ENCODE measurements at regions not wholly inside any gene's neighbourhood (a gene's known extent, or its start where the extent isn't known, plus 50 kb on each side); places are given as distances from the start of the nearest gene placed in this dataset.

DNA sequence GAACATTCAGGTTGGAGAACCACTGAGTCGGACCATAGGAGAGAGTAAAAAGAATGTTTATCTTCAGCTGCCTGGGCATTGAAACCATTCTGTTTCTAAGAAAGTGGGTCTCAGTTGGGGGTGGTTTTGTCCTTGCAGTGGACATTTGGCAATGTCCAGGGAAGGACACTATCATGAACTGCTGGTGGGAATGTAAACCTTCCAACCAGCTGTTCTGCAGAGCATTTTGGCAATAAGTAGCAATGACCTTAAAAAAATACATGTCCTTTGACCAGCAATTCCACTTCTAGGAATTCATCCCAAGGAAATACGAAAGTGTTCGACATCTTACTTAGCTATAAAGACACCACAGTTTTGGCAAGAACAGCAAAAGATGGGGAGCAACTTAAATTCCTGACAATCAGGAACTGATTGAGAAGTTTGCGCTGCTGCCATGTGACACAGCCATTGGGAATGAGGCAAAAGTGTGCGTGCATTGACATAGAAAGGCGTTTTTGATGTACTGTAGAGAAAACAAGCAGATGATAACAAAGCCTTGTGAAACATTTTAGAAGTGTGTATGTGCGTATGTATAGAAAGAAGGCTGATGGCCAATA, 82.9 kb upstream of the MAP1LC3B2 start:
- DNase-seq (ENCODE audit: low read depth) = no peak
- no peak overlapping the region for H3K4me3 ChIP-seq (ENCODE audit: low read depth, low read length)
- TF ChIP-seq, protein P1, sequence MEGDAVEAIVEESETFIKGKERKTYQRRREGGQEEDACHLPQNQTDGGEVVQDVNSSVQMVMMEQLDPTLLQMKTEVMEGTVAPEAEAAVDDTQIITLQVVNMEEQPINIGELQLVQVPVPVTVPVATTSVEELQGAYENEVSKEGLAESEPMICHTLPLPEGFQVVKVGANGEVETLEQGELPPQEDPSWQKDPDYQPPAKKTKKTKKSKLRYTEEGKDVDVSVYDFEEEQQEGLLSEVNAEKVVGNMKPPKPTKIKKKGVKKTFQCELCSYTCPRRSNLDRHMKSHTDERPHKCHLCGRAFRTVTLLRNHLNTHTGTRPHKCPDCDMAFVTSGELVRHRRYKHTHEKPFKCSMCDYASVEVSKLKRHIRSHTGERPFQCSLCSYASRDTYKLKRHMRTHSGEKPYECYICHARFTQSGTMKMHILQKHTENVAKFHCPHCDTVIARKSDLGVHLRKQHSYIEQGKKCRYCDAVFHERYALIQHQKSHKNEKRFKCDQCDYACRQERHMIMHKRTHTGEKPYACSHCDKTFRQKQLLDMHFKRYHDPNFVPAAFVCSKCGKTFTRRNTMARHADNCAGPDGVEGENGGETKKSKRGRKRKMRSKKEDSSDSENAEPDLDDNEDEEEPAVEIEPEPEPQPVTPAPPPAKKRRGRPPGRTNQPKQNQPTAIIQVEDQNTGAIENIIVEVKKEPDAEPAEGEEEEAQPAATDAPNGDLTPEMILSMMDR (conservative IDR thresholded peaks at IDR 0.05; ENCODE audit: low read depth, low read length) = no peak

DNA sequence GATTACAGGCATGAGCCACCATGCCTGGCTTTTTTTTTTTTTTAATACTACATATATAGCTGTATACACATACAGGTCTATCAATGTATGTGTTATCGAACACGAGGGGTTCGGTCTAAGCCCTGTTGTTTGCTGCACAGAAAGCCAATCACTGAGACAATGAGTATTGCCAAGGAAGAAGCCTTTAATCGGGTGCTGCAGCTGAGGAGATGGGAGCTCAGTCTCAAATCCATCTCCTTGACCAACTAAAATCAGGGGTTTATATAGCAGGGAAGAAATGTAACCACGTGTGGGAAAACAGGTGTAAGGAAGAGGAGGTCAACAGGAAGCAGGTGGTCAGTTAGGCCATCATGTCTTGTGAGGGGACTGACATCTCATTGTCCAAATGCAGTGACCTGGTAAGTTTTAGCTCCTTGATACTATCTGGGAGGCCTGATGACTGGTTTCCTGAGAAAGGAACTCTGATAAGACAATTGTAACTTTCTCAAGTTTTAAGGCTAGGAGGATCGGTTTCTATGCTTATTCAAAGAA, 80.9 kb upstream of the MAP1LC3B2 start:
- TF ChIP-seq, protein P1 (conservative IDR thresholded peaks at IDR 0.05; ENCODE audit: low read depth, low read length) = no peak
- no peak overlapping the region for H3K4me3 ChIP-seq (ENCODE audit: low read depth, low read length)

DNA sequence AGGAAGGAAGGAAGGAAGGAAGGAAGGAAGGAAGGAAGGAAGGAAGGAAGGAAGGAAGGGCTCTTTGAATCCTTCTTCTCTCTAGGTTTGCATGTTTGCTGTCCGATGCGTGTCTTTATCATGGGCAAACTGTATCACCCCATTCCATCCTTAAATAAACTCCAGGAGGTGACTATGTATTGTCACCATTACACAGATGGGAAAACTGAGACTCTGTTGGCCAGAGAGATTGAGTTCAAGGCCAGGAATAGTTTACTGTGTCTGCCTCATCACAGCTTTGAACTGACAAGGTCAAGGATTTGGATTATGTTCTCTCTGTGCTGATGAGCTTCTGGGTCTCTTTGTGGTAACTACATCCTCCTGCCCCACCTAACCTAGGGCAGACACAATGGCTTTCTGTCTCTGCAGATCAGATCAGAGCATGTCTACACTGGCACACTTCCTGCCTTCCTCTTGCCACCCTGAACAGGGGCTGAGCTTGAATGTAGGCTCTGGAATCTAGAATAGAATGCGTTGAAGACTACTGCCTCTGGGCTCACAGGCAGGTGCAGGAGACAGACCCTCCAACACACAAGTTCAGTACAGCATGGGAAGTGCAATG, 78.9 kb upstream of the MAP1LC3B2 start:
- DNase-seq (ENCODE audit: low read depth) = no peak
- H3K4me3 ChIP-seq (ENCODE audit: low read depth, low read length) = no peak overlapping the region
- TF ChIP-seq, protein P1 (conservative IDR thresholded peaks at IDR 0.05; ENCODE audit: low read depth, low read length) = no peak

More for the DNA sequence above, 80.9 kb upstream of the MAP1LC3B2 start:
- no peak for DNase-seq (ENCODE audit: low read depth)

DNA sequence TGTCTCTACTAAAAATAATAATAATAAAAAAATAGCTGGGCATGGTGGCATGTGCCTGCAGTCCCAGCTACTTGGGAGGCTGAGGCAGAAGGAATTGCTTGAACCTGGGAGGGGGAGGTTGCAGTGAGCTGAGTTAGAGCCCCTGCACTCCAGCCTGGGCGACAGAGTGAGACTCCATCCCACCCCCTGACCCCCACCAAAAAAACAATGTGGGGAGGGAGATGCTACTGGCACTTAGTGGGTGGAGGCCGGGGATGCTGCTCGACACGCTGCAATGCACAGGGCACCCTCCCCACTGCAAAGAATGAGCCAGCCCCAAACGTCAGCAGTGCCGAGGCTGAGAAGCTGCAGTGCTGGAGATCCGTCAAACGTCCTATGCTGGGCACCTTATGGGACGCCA, 77.5 kb upstream of the MAP1LC3B2 start:
- TF ChIP-seq, protein P1 (conservative IDR thresholded peaks at IDR 0.05; ENCODE audit: low read depth, low read length) = no peak
- no peak overlapping the region for H3K4me3 ChIP-seq (ENCODE audit: low read depth, low read length)
- no peak for DNase-seq (ENCODE audit: low read depth)

DNA sequence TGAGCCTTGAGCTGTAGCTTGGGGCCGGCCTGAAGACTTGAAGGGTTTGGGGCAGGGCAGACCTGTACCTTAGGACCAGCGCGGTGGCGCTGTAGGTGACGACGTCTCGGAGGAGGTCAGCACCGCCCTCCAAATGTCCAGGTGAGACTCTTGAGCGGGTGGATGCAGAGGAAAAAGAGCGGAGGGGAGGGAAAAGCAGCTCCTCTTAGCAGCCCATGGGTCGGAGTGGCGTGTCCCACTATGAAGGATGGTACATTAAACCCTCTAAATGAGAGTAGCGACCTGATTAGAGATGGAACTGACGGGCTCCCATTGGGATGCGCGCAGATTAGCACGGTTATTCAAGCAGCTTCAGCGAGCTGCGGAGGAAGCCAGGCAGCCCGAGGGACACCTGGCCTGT, 77.0 kb upstream of the MAP1LC3B2 start:
- TF ChIP-seq, protein P1 (conservative IDR thresholded peaks at IDR 0.05; ENCODE audit: low read depth, low read length) = no peak
- DNase-seq (ENCODE audit: low read depth) = no peak
- H3K4me3 ChIP-seq (ENCODE audit: low read depth, low read length) = no peak overlapping the region

DNA sequence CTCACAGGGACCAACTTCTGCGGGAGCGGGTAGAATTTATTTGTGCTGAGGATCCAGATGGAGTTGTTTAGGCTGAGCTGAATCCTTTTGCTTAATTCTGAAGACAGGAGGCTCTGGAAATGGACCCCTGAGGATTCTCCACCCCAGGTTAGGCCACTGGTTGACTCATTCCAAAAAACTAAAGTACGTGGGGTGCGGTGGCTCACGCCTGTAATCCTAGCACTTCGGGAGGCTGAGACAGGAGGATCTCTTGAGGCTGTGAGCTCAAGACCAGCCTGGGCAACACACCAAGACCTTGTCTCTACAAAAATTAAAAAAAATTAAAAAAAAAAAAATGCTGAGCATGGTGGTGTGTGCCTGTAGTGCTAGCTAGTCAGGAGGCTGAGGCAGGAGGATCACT, 76.3 kb upstream of the MAP1LC3B2 start:
- TF ChIP-seq, protein P1 (conservative IDR thresholded peaks at IDR 0.05; ENCODE audit: low read depth, low read length) = no peak
- no peak overlapping the region for H3K4me3 ChIP-seq (ENCODE audit: low read depth, low read length)
- no peak for DNase-seq (ENCODE audit: low read depth)
